ENCODE measurements at regions not wholly inside any gene's neighbourhood (a gene's known extent, or its start where the extent isn't known, plus 50 kb on each side); places are given as distances from the start of the nearest gene placed in this dataset.
"Not testable (repeated sequence)": the region's sequence is repeated elsewhere in the genome, so short reads cannot be mapped to it uniquely, and the experiment has no call there.

DNA sequence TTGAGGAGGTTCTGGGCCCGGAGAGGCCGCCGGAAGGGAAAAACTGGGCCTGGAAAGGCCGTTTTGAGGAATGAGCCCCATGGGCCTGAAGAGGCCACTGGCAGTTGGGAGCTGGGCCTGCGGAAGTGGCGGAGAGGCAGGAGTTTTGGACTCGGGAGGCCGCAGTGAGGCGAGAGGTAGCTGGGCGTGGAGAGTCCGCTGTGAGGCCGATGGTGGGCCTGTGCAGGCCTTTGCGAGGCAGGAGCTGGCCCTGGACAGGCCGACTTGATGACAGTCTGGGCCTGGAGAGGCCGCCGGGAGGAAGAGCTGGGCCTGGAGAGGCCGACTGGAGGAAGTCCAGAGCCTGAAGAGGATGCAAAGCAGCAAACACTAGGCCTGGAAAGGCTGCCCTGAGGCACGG, 259.0 kb upstream of the NUPR2 start:
- no peak for DNase-seq
- H3K27me3 Mint-ChIP-seq (ENCODE audit: low read depth): no peaks in the 10 kb centered on the region
- no peak overlapping the region for H3K4me3 Mint-ChIP-seq
- H3K4me1 Mint-ChIP-seq (ENCODE audit: low read depth): no peaks in the 10 kb centered on the region
- peaks cover 3% of the 10 kb centered on the region for H3K36me3 Mint-ChIP-seq (ENCODE audit: low read depth)
- intact Hi-C loops (cut with micrococcal nuclease): no loop called here
- peaks cover 5% of the 10 kb centered on the region for H3K9me3 Mint-ChIP-seq
- H3K27ac Mint-ChIP-seq: no peak overlapping the region
- CTCF ChIA-PET: no interaction called here

DNA sequence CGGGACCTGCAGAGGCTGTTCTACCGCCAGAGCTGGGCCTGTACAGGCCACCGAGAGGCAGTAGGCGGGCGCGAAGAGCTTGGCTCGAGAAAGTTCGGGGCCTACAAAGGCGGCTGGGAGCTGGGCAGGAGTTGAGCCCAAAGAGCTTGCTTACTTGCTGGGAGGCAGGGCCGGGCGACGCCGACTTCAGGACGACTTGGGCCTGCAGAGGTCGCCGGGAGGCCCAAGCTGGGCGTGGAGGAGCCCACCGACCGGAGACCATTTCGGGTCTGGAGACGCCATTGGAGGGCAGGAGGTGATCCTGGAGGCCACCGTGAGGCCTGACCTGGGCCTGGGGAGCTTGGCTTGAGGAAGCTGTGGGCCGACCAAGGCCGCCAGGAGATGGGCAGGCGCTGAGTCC, 258.4 kb upstream of the NUPR2 start:
- H3K36me3 Mint-ChIP-seq (ENCODE audit: low read depth); intact Hi-C loops (cut with micrococcal nuclease); H3K9me3 Mint-ChIP-seq; H3K27me3 Mint-ChIP-seq (ENCODE audit: low read depth); H3K27ac Mint-ChIP-seq; H3K4me3 Mint-ChIP-seq; CTCF ChIA-PET; DNase-seq; H3K4me1 Mint-ChIP-seq (ENCODE audit: low read depth): not testable (repeated sequence)

DNA sequence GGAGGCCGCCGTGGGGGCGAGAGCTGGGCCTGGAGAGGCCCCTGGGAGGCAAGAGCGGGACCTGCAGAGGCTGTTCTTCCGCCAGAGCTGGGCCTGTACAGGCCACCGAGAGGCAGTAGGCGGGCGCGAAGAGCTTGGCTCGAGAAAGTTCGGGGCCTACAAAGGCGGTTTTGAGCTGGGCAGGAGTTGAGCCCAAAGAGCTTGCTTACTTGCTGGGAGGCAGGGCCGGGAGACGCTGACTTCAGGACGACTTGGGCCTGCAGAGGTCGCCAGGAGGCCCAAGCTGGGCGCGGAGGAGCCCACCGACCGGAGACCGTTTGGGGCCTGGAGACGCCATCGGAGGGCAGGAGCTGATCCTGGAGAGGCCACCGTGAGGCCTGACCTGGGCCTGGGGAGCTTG, 257.1 kb upstream of the NUPR2 start:
- H3K36me3 Mint-ChIP-seq (ENCODE audit: low read depth); H3K27me3 Mint-ChIP-seq (ENCODE audit: low read depth); CTCF ChIA-PET; H3K4me3 Mint-ChIP-seq; H3K9me3 Mint-ChIP-seq; H3K27ac Mint-ChIP-seq; H3K4me1 Mint-ChIP-seq (ENCODE audit: low read depth); intact Hi-C loops (cut with micrococcal nuclease): not testable (repeated sequence)
- DNase-seq: peak; percentile 32

- H3K4me1 Mint-ChIP-seq (ENCODE audit: low read depth); H3K27ac Mint-ChIP-seq; H3K27me3 Mint-ChIP-seq (ENCODE audit: low read depth); CTCF ChIA-PET; H3K4me3 Mint-ChIP-seq; DNase-seq; intact Hi-C loops (cut with micrococcal nuclease); H3K36me3 Mint-ChIP-seq (ENCODE audit: low read depth); H3K9me3 Mint-ChIP-seq: not testable (repeated sequence)
These were observed 255.6 kb upstream of the NUPR2 start for GRCh38 chr7:56371792-56372191.

GRCh38 chr7:56370208-56370872, 254.1 kb upstream of the NUPR2 start:
- H3K36me3 Mint-ChIP-seq (ENCODE audit: low read depth); H3K4me1 Mint-ChIP-seq (ENCODE audit: low read depth); intact Hi-C loops (cut with micrococcal nuclease); H3K4me3 Mint-ChIP-seq; H3K27me3 Mint-ChIP-seq (ENCODE audit: low read depth); DNase-seq; H3K27ac Mint-ChIP-seq; CTCF ChIA-PET; H3K9me3 Mint-ChIP-seq: not testable (repeated sequence)

DNA sequence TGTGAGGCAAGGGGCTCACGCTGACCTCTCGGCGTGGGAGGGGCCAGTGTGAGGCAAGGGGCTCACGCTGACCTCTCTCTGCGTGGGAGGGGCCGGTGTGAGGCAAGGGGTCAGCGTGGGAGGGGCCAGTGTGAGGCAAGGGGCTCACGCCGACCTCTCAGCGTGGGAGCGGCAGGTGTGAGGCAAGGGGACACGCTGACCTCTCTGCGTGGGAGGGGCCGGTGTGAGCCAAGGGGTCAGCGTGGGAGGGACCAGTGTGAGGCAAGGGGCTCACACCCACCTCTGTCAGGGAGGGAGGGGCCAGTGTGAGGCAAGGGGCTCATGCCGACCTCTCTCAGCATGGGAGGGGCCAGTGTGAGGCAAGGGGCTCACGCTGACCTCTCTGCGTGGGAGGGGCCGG, 251.7 kb upstream of the NUPR2 start:
- H3K4me3 Mint-ChIP-seq; CTCF ChIA-PET; DNase-seq; H3K4me1 Mint-ChIP-seq (ENCODE audit: low read depth); H3K36me3 Mint-ChIP-seq (ENCODE audit: low read depth); H3K27ac Mint-ChIP-seq; intact Hi-C loops (cut with micrococcal nuclease); H3K27me3 Mint-ChIP-seq (ENCODE audit: low read depth); H3K9me3 Mint-ChIP-seq: not testable (repeated sequence)

GRCh38 chr7:56367411-56367810, 251.2 kb upstream of the NUPR2 start:
- H3K9me3 Mint-ChIP-seq; H3K36me3 Mint-ChIP-seq (ENCODE audit: low read depth); intact Hi-C loops (cut with micrococcal nuclease); DNase-seq; H3K27me3 Mint-ChIP-seq (ENCODE audit: low read depth); CTCF ChIA-PET; H3K27ac Mint-ChIP-seq; H3K4me1 Mint-ChIP-seq (ENCODE audit: low read depth); H3K4me3 Mint-ChIP-seq: not testable (repeated sequence)

DNA sequence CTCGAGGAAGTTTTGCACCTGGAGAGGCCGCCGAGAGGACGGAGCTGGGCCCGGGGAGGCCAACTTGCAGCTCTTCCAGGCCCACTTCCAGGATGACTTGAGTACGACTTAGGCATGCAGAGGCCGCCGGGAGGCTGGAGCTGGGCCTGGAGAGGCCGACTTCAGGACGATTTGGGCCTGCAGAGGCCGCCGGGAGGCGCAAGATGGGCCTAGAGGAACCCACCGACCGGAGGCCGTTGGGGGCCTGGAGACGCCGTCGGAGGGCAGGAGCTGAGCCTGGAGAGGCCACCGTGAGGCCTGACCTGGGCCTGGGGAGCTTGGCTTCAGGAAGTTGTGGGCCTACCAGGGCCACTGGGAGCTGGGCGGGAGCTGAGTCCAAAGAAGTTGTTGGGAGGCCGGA, 250.5 kb upstream of the NUPR2 start:
- H3K27me3 Mint-ChIP-seq (ENCODE audit: low read depth); H3K9me3 Mint-ChIP-seq; DNase-seq; H3K36me3 Mint-ChIP-seq (ENCODE audit: low read depth); H3K27ac Mint-ChIP-seq; CTCF ChIA-PET; intact Hi-C loops (cut with micrococcal nuclease); H3K4me1 Mint-ChIP-seq (ENCODE audit: low read depth); H3K4me3 Mint-ChIP-seq: not testable (repeated sequence)

DNA sequence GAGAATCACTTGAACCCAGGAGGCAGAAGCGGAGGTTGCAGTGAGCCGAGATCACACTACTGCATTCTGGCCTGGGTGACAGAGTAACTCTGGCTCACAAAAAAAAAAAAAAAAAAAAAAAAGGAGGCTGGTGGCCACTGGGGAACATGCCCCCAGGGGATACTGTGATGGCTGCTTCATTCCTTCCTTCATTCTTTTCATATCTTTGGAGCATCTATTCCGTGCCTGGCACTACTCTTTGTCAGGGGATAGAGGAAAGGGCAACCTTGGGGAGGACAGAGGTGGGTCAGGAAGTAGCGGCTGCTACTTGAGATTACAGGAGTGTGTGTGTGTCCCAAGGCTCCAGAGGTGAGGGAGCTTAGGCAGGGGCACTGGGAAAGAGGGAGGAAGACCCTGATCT, 236.4 kb upstream of the NUPR2 start:
- H3K9me3 Mint-ChIP-seq; H3K36me3 Mint-ChIP-seq (ENCODE audit: low read depth); H3K27ac Mint-ChIP-seq; intact Hi-C loops (cut with micrococcal nuclease); DNase-seq; H3K27me3 Mint-ChIP-seq (ENCODE audit: low read depth); H3K4me3 Mint-ChIP-seq; H3K4me1 Mint-ChIP-seq (ENCODE audit: low read depth): not testable (repeated sequence)
- CTCF ChIA-PET: interaction anchor here (0.7 kb wide), 1 partner anchor 116 kb away, joined by 3 read pairs; no protein-coding TSS in a partner anchor

GRCh38 chr7:56351181-56351580, 235.0 kb upstream of the NUPR2 start:
- intact Hi-C loops (cut with micrococcal nuclease); H3K27ac Mint-ChIP-seq; H3K4me3 Mint-ChIP-seq; H3K27me3 Mint-ChIP-seq (ENCODE audit: low read depth); H3K4me1 Mint-ChIP-seq (ENCODE audit: low read depth); DNase-seq; H3K9me3 Mint-ChIP-seq; CTCF ChIA-PET; H3K36me3 Mint-ChIP-seq (ENCODE audit: low read depth): not testable (repeated sequence)

GRCh38 chr7:56348311-56348710, 232.1 kb upstream of the NUPR2 start:
- H3K9me3 Mint-ChIP-seq; CTCF ChIA-PET; H3K27me3 Mint-ChIP-seq (ENCODE audit: low read depth); H3K4me1 Mint-ChIP-seq (ENCODE audit: low read depth); H3K27ac Mint-ChIP-seq; H3K36me3 Mint-ChIP-seq (ENCODE audit: low read depth); DNase-seq; intact Hi-C loops (cut with micrococcal nuclease); H3K4me3 Mint-ChIP-seq: not testable (repeated sequence)

DNA sequence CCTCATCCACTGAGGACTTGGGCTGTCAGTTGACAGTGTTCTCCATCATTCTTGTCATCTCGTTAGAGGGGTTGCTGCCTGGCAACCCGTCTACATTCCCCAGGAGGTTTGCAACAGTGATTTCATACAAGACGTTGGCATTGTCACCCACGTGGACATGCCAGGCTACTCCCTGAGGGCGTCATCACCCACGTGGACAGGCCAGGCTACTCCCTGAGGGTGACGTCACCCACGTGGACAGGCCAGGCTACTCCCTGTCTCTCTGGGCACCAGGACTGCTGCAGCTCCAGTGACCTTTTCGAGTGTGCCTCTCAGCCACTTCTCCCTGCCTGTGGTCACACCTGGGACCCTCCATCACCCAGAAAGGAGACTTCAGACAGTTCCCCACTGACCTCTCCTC, 212.1 kb upstream of the NUPR2 start:
- H3K9me3 Mint-ChIP-seq: peaks cover 11% of the 10 kb centered on the region
- H3K4me1 Mint-ChIP-seq (ENCODE audit: low read depth); H3K27ac Mint-ChIP-seq; H3K4me3 Mint-ChIP-seq; H3K27me3 Mint-ChIP-seq (ENCODE audit: low read depth); DNase-seq; CTCF ChIA-PET; H3K36me3 Mint-ChIP-seq (ENCODE audit: low read depth); intact Hi-C loops (cut with micrococcal nuclease): not testable (repeated sequence)

GRCh38 chr7:56290548-56290947, 174.3 kb upstream of the NUPR2 start:
- peaks cover 2% of the 10 kb centered on the region for H3K4me1 Mint-ChIP-seq (ENCODE audit: low read depth)
- intact Hi-C loops (cut with micrococcal nuclease): no loop called here
- H3K27ac Mint-ChIP-seq: no peak overlapping the region
- H3K27me3 Mint-ChIP-seq (ENCODE audit: low read depth): peaks cover 11% of the 10 kb centered on the region
- H3K36me3 Mint-ChIP-seq (ENCODE audit: low read depth): peaks cover 1% of the 10 kb centered on the region
- H3K4me3 Mint-ChIP-seq: no peak overlapping the region
- H3K9me3 Mint-ChIP-seq: peaks cover 8% of the 10 kb centered on the region
- no peak for DNase-seq
- CTCF ChIA-PET: no interaction called here
